CD4-positive, alpha-beta T cell (primary cell): ENCODE measurements at regions not wholly inside any gene's neighbourhood (a gene's known extent, or its start where the extent isn't known, plus 50 kb on each side); places are given as distances from the start of the nearest gene placed in this dataset.

Experiments used
- ATAC-seq: fragments of 200-7000 bp; cut with Tn5 transposase; one replicate; pipeline ENCODE4 v1.10.0; 2022; ENCODE audit warnings: mild to moderate bottlenecking; ENCODE audit not compliant: poor library complexity
- CTCF ChIA-PET: fragments of 350-600 bp; sonication (Branson Sonifier 250); formaldehyde crosslinking; loops from one replicate; lab custom pipeline; 2021; ENCODE audit warnings: antibody characterized with exemption, inconsistent platforms; lab: Charles Lee
- POLR2A ChIA-PET: fragments of 350-600 bp; sonication (Branson Sonifier 250); formaldehyde crosslinking; loops from one replicate; lab custom pipeline; 2021; ENCODE audit warnings: antibody characterized with exemption, inconsistent platforms; lab: Charles Lee
- DNase-seq, 14 experiments: peaks; one replicate each; pipeline ENCODE4 v3.0.0-alpha.2; 2013 to 2020; ENCODE audit warnings: mixed read lengths in 2 of 14
- H3K27ac ChIP-seq, 2 donors: one replicate each; pipeline versions ENCODE4 v1.5.1 to v1.7.0; 2013; ENCODE audit warnings: low read length in 2 of 2, low read depth in 1 of 2, mild to moderate bottlenecking in 1 of 2
- H3K27me3 ChIP-seq, 2 experiments: 1 replicate in 1 of 2; 2 replicates in 1 of 2; pipeline versions ENCODE4 v1.6.1 to v1.7.0; 2013; ENCODE audit warnings: low read length in 2 of 2, control low read depth in 1 of 2, mild to moderate bottlenecking in 1 of 2, moderate library complexity in 1 of 2; ENCODE audit not compliant: insufficient read depth in 2 of 2, control insufficient read depth in 1 of 2
- H3K36me3 ChIP-seq: one replicate; pipeline ENCODE4 v1.6.1; 2013; ENCODE audit warnings: low read length, control low read depth; ENCODE audit not compliant: insufficient read depth
- H3K4me1 ChIP-seq: one replicate; pipeline ENCODE4 v1.6.1; 2013; ENCODE audit warnings: low read length, control low read depth; ENCODE audit not compliant: insufficient read depth
- H3K4me3 ChIP-seq: one replicate; pipeline ENCODE4 v1.5.1; 2013; ENCODE audit warnings: mild to moderate bottlenecking, low read length, moderate library complexity
- H3K9me3 ChIP-seq, 2 experiments: 1 replicate in 1 of 2; 2 replicates in 1 of 2; pipeline versions ENCODE4 v1.6.1 to v1.7.0; 2013; ENCODE audit warnings: low read length in 2 of 2, mild to moderate bottlenecking in 2 of 2, control low read depth in 1 of 2, moderate library complexity in 1 of 2; ENCODE audit not compliant: control insufficient read depth in 1 of 2, insufficient read depth in 1 of 2
- H3K27ac Mint-ChIP-seq: one replicate; pipeline ENCODE4 v1.8.0; 2020; ENCODE audit warnings: mixed read lengths
- H3K27me3 Mint-ChIP-seq: one replicate; pipeline ENCODE4 v1.8.0; 2021; ENCODE audit warnings: mixed read lengths
- H3K36me3 Mint-ChIP-seq: one replicate; pipeline ENCODE4 v1.8.0; 2021; ENCODE audit warnings: low read depth, mixed read lengths
- H3K4me1 Mint-ChIP-seq: one replicate; pipeline ENCODE4 v1.8.0; 2021; ENCODE audit warnings: low read depth, mixed read lengths
- H3K4me3 Mint-ChIP-seq: one replicate; pipeline ENCODE4 v1.8.0; 2020; ENCODE audit warnings: mild to moderate bottlenecking, mixed read lengths
- H3K9me3 Mint-ChIP-seq: one replicate; pipeline ENCODE4 v1.8.0; 2020; ENCODE audit warnings: mixed read lengths
- intact Hi-C, 2 experiments: fragments of 100-400 bp; cut with DNase I in 1 of 2; cut with micrococcal nuclease in 1 of 2; formaldehyde crosslinking; loops; one replicate each; pipeline versions ENCODE4 v1.15.1 to v1.9.0; 2023 to 2025; cut with DNase I, micrococcal nuclease
- TF ChIP-seq, protein P1 (sequence below): fragments of 200-600 bp; IDR thresholded peaks from one replicate; pipeline ENCODE4 v1.8.0; 2022; ENCODE audit warnings: antibody characterized with exemption, mild to moderate bottlenecking

GRCh38 chr3:143182866-143183664 is 63.5 kb downstream of the CHST2 start:
- H3K27ac ChIP-seq = no peak overlapping the region
- Mint-ChIP-seq H3K4me1 (peaks cover 42% of the 10 kb centered on the region), H3K4me3 (peak overlapping the region; percentile 11), H3K27me3 (no peaks in the 10 kb centered on the region), H3K36me3 (no peaks in the 10 kb centered on the region), H3K27ac (no peak overlapping the region), H3K9me3 (no peaks in the 10 kb centered on the region)
- H3K4me1 ChIP-seq = peaks cover 3% of the 10 kb centered on the region
- ATAC-seq (no peak), DNase-seq (no peak)
- peaks cover 0 to 3% of the 10 kb centered on the region in 2 experiments for H3K9me3 ChIP-seq
- H3K4me3 ChIP-seq = no peak overlapping the region
- ChIA-PET POLR2A (no interaction called here), CTCF (no interaction called here)
- intact Hi-C loops = no loop called here
- no peaks in the 10 kb centered on the region for H3K36me3 ChIP-seq
- TF ChIP-seq, protein P1, sequence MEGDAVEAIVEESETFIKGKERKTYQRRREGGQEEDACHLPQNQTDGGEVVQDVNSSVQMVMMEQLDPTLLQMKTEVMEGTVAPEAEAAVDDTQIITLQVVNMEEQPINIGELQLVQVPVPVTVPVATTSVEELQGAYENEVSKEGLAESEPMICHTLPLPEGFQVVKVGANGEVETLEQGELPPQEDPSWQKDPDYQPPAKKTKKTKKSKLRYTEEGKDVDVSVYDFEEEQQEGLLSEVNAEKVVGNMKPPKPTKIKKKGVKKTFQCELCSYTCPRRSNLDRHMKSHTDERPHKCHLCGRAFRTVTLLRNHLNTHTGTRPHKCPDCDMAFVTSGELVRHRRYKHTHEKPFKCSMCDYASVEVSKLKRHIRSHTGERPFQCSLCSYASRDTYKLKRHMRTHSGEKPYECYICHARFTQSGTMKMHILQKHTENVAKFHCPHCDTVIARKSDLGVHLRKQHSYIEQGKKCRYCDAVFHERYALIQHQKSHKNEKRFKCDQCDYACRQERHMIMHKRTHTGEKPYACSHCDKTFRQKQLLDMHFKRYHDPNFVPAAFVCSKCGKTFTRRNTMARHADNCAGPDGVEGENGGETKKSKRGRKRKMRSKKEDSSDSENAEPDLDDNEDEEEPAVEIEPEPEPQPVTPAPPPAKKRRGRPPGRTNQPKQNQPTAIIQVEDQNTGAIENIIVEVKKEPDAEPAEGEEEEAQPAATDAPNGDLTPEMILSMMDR = no peak
- no peaks in the 10 kb centered on the region for H3K27me3 ChIP-seq

- TF ChIP-seq, protein P1 = no peak
- Histone ChIP-seq H3K4me1 (peaks cover 3% of the 10 kb centered on the region), H3K9me3 (peaks cover 0 to 3% of the 10 kb centered on the region in 2 experiments), H3K36me3 (no peaks in the 10 kb centered on the region), H3K27me3 (no peaks in the 10 kb centered on the region), H3K27ac (no peak overlapping the region), H3K4me3 (no peak overlapping the region)
- no peaks in the 10 kb centered on the region for H3K36me3 Mint-ChIP-seq
- ATAC-seq (no peak), DNase-seq (no peak)
- H3K4me1 Mint-ChIP-seq = peaks cover 42% of the 10 kb centered on the region
- intact Hi-C loops = no loop called here
- ChIA-PET CTCF (no interaction called here), POLR2A (no interaction called here)
- no peak overlapping the region for H3K27ac Mint-ChIP-seq
- H3K4me3 Mint-ChIP-seq = peak overlapping the region; percentile 11
- H3K9me3 Mint-ChIP-seq = no peaks in the 10 kb centered on the region
- H3K27me3 Mint-ChIP-seq = no peaks in the 10 kb centered on the region
These were observed 64.0 kb downstream of the CHST2 start for GRCh38 chr3:143183665-143183964.

- Histone ChIP-seq H3K4me3 (no peak overlapping the region), H3K9me3 (peaks cover 0 to 3% of the 10 kb centered on the region in 2 experiments), H3K27me3 (no peaks in the 10 kb centered on the region), H3K36me3 (no peaks in the 10 kb centered on the region), H3K27ac (no peak overlapping the region), H3K4me1 (peaks cover 3% of the 10 kb centered on the region)
- POLR2A ChIA-PET = no interaction called here
- CTCF ChIA-PET = no interaction called here
- ATAC-seq (no peak), DNase-seq (no peak)
- no peak overlapping the region for H3K4me3 Mint-ChIP-seq
- no peaks in the 10 kb centered on the region for H3K9me3 Mint-ChIP-seq
- TF ChIP-seq, protein P1 = no peak
- no peaks in the 10 kb centered on the region for H3K27me3 Mint-ChIP-seq
- no peak overlapping the region for H3K27ac Mint-ChIP-seq
- peaks cover 42% of the 10 kb centered on the region for H3K4me1 Mint-ChIP-seq
- H3K36me3 Mint-ChIP-seq = no peaks in the 10 kb centered on the region
- intact Hi-C loops = no loop called here
These were observed 64.5 kb downstream of the CHST2 start for GRCh38 chr3:143184099-143184498.
